ENCODE measurements at regions not wholly inside any gene's neighbourhood (a gene's known extent, or its start where the extent isn't known, plus 50 kb on each side); places are given as distances from the start of the nearest gene placed in this dataset.

DNA sequence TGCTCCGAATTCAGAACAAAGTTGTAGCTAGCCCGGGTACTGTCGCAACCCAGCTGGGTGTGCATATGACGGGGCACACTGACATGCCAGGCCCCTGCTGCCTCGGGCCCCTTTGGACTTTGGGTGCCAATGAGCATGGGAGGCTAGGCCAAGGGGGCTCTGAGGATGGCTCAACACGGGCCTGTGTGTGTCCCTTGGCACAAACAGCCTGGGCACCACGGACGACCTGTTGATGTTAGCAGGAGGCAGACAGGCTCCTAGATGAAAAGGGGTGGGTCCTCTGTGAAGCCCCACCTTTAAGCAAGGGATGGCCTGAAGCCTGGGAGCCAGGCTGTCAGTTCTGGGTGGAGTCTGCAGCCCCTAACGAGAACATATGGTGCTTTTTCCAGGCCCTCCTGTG is 1688.2 kb downstream of the EFNA5 start:
- intact Hi-C loops (cut with DNase I) = no loop called here
- no peak for TF ChIP-seq POLR2A (IDR thresholded peaks at IDR 0.05)
- TF ChIP-seq, protein P1, sequence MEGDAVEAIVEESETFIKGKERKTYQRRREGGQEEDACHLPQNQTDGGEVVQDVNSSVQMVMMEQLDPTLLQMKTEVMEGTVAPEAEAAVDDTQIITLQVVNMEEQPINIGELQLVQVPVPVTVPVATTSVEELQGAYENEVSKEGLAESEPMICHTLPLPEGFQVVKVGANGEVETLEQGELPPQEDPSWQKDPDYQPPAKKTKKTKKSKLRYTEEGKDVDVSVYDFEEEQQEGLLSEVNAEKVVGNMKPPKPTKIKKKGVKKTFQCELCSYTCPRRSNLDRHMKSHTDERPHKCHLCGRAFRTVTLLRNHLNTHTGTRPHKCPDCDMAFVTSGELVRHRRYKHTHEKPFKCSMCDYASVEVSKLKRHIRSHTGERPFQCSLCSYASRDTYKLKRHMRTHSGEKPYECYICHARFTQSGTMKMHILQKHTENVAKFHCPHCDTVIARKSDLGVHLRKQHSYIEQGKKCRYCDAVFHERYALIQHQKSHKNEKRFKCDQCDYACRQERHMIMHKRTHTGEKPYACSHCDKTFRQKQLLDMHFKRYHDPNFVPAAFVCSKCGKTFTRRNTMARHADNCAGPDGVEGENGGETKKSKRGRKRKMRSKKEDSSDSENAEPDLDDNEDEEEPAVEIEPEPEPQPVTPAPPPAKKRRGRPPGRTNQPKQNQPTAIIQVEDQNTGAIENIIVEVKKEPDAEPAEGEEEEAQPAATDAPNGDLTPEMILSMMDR (IDR thresholded peaks at IDR 0.05) = no peak
- WGBS (ENCODE audit: insufficient coverage, low coverage, low lambda C conversion rate, missing lambda C conversion rate) = 17% methylated on average over 3 of the region's 9 CpGs
- ATAC-seq (no peak), DNase-seq (peak in 1 of 3 donors; percentile 39)
- no peaks in the 10 kb centered on the region for H3K36me3 ChIP-seq
- no peaks in the 10 kb centered on the region for H3K9me3 ChIP-seq
- H3K4me3 ChIP-seq = no peak overlapping the region
- no peak overlapping the region for H3K27ac ChIP-seq
- no peaks in the 10 kb centered on the region for H3K4me1 ChIP-seq
- no peaks in the 10 kb centered on the region for H3K27me3 ChIP-seq

DNA sequence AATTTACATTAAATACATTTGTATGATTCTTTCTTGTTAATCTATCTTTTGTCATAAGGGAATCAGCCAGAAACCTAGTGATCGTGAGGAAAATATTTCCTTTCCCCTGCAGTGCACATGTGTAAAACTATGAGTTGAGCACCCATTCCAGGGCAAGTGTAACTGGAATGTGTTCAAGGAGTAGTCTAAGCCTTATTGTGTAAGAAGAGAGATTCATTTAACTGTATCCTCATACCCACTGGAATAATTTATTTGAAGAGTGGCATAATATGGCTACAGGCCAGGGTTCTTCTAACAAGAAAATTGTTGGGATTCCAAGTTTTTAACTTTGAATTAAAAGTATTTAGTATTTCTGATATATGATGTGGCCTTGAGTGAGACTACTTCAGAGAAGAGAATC is 1692.7 kb downstream of the EFNA5 start:
- intact Hi-C loops (cut with DNase I) = no loop called here
- TF ChIP-seq, protein P1 (IDR thresholded peaks at IDR 0.05) = no peak
- no peak for TF ChIP-seq POLR2A (IDR thresholded peaks at IDR 0.05)
- no peaks in the 10 kb centered on the region for H3K27me3 ChIP-seq
- no peaks in the 10 kb centered on the region for H3K36me3 ChIP-seq
- H3K4me3 ChIP-seq = no peak overlapping the region
- 58% methylated on average over 1 of the region's 1 CpG for WGBS (ENCODE audit: insufficient coverage, low coverage, low lambda C conversion rate, missing lambda C conversion rate)
- H3K4me1 ChIP-seq = no peaks in the 10 kb centered on the region
- H3K9me3 ChIP-seq = no peaks in the 10 kb centered on the region
- no peak for ATAC-seq
- no peak for DNase-seq
- no peak overlapping the region for H3K27ac ChIP-seq

DNA sequence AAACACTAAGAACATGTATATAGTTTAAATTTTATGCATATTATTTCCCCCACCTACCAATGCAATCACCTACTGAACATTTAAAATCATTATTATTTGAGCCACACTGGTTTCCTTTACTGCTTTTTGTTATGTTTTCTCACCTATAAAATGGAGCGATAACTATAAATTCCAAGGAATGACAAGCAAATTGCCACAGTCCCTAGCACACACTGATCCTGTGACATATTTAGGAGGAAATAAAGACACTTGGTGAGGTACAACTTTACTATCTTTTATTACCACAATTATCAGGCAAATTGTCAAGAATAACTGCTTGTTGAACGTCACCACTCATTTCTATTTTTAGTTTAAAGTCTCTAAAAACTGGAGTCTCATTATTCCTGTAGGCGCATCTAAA is 1693.6 kb downstream of the EFNA5 start:
- DNase-seq = no peak
- TF ChIP-seq, protein P1 (IDR thresholded peaks at IDR 0.05) = no peak
- Histone ChIP-seq H3K9me3 (no peaks in the 10 kb centered on the region), H3K27ac (no peak overlapping the region), H3K4me3 (no peak overlapping the region), H3K4me1 (no peaks in the 10 kb centered on the region), H3K27me3 (no peaks in the 10 kb centered on the region), H3K36me3 (no peaks in the 10 kb centered on the region)
- no peak for ATAC-seq
- intact Hi-C loops (cut with DNase I) = no loop called here
- 66% methylated on average over 3 of the region's 3 CpGs for WGBS (ENCODE audit: insufficient coverage, low coverage, low lambda C conversion rate, missing lambda C conversion rate)

DNA sequence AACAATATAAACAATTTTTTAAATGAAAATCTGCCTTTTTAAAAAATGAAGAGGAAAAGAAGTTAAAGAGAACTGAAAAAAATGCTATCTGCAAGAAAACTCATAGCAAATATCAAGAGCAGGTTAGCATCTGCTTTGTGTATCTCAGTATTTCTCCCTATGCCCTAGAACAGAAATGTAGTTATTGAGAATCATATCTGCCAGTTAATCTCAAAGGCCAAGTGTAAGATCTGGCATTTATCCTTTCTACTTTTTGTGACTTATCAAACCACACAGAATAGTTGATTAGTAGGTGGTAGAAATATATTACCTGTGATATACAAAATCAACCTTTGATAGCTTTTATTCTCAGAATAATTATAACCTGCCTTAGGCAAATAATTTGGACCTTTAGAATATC is 1699.8 kb downstream of the EFNA5 start:
- no peaks in the 10 kb centered on the region for H3K9me3 ChIP-seq
- no peaks in the 10 kb centered on the region for H3K4me1 ChIP-seq
- H3K27ac ChIP-seq = no peak overlapping the region
- no peak for TF ChIP-seq POLR2A (IDR thresholded peaks at IDR 0.05)
- TF ChIP-seq, protein P1 (IDR thresholded peaks at IDR 0.05) = no peak
- ATAC-seq (no peak), DNase-seq (no peak)
- H3K27me3 ChIP-seq = no peaks in the 10 kb centered on the region
- H3K4me3 ChIP-seq = no peak overlapping the region
- no peaks in the 10 kb centered on the region for H3K36me3 ChIP-seq
- intact Hi-C loops (cut with DNase I) = no loop called here

DNA sequence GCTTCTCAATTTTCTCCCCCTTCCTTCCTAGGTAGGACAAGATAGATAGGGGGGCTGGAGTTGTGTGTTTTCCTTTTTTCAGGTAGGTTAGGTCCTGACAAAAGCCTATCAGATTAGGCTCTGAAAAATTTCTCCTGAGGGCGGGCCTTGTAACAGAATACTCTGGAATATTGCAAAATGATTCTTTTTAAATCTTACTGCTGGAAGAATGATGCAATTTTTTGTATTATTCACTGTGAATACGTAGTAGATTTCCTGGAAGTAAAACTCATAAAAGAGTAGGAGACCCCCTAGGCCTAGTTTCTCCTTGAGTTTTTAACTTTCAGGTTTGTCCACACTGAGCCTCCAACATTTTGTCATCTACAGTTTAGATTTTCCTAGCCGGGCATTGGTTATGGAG is 1701.8 kb downstream of the EFNA5 start:
- no peak overlapping the region for H3K4me3 ChIP-seq
- H3K27me3 ChIP-seq = no peaks in the 10 kb centered on the region
- no peak for ATAC-seq
- no peaks in the 10 kb centered on the region for H3K4me1 ChIP-seq
- no peaks in the 10 kb centered on the region for H3K9me3 ChIP-seq
- no peak overlapping the region for H3K27ac ChIP-seq
- H3K36me3 ChIP-seq = no peaks in the 10 kb centered on the region
- WGBS (ENCODE audit: insufficient coverage, low coverage, low lambda C conversion rate, missing lambda C conversion rate) = 40% methylated on average over 3 of the region's 3 CpGs
- no peak for DNase-seq
- intact Hi-C loops (cut with DNase I) = no loop called here
- TF ChIP-seq, protein P1 (IDR thresholded peaks at IDR 0.05) = no peak
- no peak for TF ChIP-seq POLR2A (IDR thresholded peaks at IDR 0.05)

Measured in right lobe of liver (tissue), 6 donors.